Spinal cord (tissue), 9 donors: ENCODE measurements at regions not wholly inside any gene's neighbourhood (a gene's known extent, or its start where the extent isn't known, plus 50 kb on each side); places are given as distances from the start of the nearest gene placed in this dataset.
A peak's percentile ranks its signal among the peaks of the same experiment; 100 is the strongest.
"Not testable (repeated sequence)": the region's sequence is repeated elsewhere in the genome, so short reads cannot be mapped to it uniquely, and the experiment has no call there.

Experiments used
- DNase-seq, 6 donors: peaks; one replicate each; pipeline versions ENCODE4 v3.0.0 to v3.0.0-alpha.2; 2013 to 2015; ENCODE audit warnings: low spot score in 6 of 6, low read depth in 4 of 6
- H3K27ac ChIP-seq: one replicate; pipeline ENCODE4 v1.5.1; 2013; ENCODE audit warnings: low read depth, low read length, control low read depth
- H3K27me3 ChIP-seq: one replicate; pipeline ENCODE4 v1.6.1; 2013; ENCODE audit warnings: low read length; ENCODE audit not compliant: control insufficient read depth, insufficient read depth
- H3K36me3 ChIP-seq: one replicate; pipeline ENCODE4 v1.6.1; 2013; ENCODE audit warnings: low read length; ENCODE audit not compliant: control insufficient read depth, insufficient read depth
- H3K4me1 ChIP-seq: one replicate; pipeline ENCODE4 v1.6.1; 2013; ENCODE audit warnings: low read length; ENCODE audit not compliant: control insufficient read depth, insufficient read depth
- H3K4me3 ChIP-seq: one replicate; pipeline ENCODE4 v1.5.1; 2013; ENCODE audit warnings: low read depth, low read length, control low read depth
- H3K9me3 ChIP-seq: one replicate; pipeline ENCODE4 v1.6.1; 2013; ENCODE audit warnings: low read length; ENCODE audit not compliant: control insufficient read depth, insufficient read depth
- WGBS: methylation state at CpG from one replicate; pipeline ENCODE4 v1.1.5; 2013; ENCODE audit warnings: missing lambda C conversion rate; ENCODE audit not compliant: insufficient coverage; 5-methylcytosine and 5-hydroxymethylcytosine counted together
- donor health status: healthy.

DNA sequence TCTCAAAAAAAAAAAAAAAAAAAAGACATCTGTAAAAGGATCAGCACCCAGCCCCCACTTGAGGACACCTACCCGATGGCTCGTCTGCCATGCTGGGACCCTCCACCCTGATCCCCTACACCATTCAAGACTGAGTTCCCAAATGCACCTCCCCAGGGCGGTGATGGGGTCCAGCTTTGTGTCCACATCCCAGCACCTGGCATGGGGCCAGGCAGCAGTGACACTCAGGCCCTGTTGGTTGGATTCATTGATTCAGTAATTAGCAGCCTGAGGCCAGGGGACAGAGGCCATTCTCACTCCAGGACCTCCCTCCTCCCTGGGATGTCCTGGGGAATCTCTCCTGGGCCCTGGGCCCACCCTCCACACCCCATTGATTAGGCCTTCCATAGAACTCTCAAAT is 88.8 kb upstream of the RUFY1 start:
- H3K4me1 ChIP-seq: no peaks in the 10 kb centered on the region
- 100% methylated on average over 2 of the region's 3 CpGs for WGBS
- H3K36me3 ChIP-seq: no peaks in the 10 kb centered on the region
- H3K27me3 ChIP-seq: no peaks in the 10 kb centered on the region
- H3K27ac ChIP-seq: no peak overlapping the region
- H3K4me3 ChIP-seq: no peak overlapping the region
- H3K9me3 ChIP-seq: no peaks in the 10 kb centered on the region
- DNase-seq: no peak

GRCh38 chr5:179459771-179460170 is 90.6 kb upstream of the RUFY1 start:
- Histone ChIP-seq H3K36me3 (no peaks in the 10 kb centered on the region), H3K4me3 (no peak overlapping the region), H3K9me3 (no peaks in the 10 kb centered on the region), H3K27me3 (no peaks in the 10 kb centered on the region), H3K4me1 (no peaks in the 10 kb centered on the region), H3K27ac (no peak overlapping the region)
- 75% methylated on average over 4 of the region's 10 CpGs for WGBS
- no peak for DNase-seq

- no peak overlapping the region for H3K27ac ChIP-seq
- no peaks in the 10 kb centered on the region for H3K4me1 ChIP-seq
- H3K9me3 ChIP-seq: no peaks in the 10 kb centered on the region
- DNase-seq: no peak
- 97% methylated on average over 5 of the region's 8 CpGs for WGBS
- no peaks in the 10 kb centered on the region for H3K27me3 ChIP-seq
- H3K36me3 ChIP-seq: no peaks in the 10 kb centered on the region
- no peak overlapping the region for H3K4me3 ChIP-seq
Measured at GRCh38 chr5:179457612-179458011, 92.7 kb upstream of the RUFY1 start.

GRCh38 chr5:179456075-179456474 is 94.3 kb upstream of the RUFY1 start:
- H3K36me3 ChIP-seq, H3K9me3 ChIP-seq, DNase-seq, H3K27me3 ChIP-seq, H3K27ac ChIP-seq, H3K4me3 ChIP-seq: not testable (repeated sequence)
- peaks cover 12% of the 10 kb centered on the region for H3K4me1 ChIP-seq
- 91% methylated on average over 10 of the region's 15 CpGs for WGBS

DNA sequence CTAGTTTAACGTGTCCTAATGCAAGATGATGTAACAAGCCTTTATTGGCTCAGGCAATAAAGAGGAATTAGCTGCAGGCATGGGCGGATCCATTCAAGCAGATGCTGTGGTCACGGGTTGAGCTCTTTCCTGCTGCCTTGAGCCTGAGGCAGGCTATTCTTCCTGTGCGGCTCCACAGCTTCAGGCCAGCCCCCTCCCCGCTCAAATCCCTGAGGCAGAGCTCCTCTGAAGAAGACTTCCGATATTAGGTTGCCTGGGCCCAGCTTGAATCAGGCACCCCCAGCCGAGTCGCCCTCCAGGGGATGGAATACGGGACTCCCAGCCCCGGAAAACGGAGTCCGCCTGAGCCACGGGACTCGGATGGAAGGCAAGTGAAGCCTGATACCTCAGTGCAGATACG is 95.0 kb upstream of the RUFY1 start:
- Histone ChIP-seq H3K36me3 (no peaks in the 10 kb centered on the region), H3K4me3 (no peak overlapping the region), H3K9me3 (no peaks in the 10 kb centered on the region), H3K4me1 (peaks cover 17% of the 10 kb centered on the region), H3K27ac (no peak overlapping the region), H3K27me3 (no peaks in the 10 kb centered on the region)
- 83% methylated on average over 15 of the region's 15 CpGs for WGBS
- no peak for DNase-seq

DNA sequence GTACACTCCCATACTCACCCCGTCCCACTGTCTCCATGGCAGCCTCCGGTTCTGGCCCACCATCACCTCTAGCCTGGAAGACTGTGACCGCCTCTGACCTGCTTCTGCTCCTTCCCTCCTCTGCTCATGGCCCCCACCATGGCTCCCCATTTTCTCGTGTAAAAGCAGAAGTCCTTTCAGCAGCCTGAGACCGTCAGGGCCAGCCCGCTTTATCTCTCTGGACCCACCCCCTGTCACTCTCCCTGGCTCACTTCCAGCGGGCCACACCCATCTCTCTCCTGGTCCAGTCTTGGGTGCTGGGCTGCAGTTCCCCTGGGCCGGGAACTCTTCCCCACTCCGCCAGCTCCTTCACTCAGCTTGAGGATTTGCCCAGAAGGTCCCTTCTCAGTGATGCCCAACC is 96.0 kb upstream of the RUFY1 start:
- H3K9me3 ChIP-seq: no peaks in the 10 kb centered on the region
- no peaks in the 10 kb centered on the region for H3K36me3 ChIP-seq

GRCh38 chr5:179453616-179454015 is 96.7 kb upstream of the RUFY1 start:
- no peaks in the 10 kb centered on the region for H3K36me3 ChIP-seq
- H3K4me1 ChIP-seq: peaks cover 17% of the 10 kb centered on the region
- no peak for DNase-seq
- WGBS: 88% methylated on average over 7 of the region's 7 CpGs
- H3K9me3 ChIP-seq: no peaks in the 10 kb centered on the region
- no peaks in the 10 kb centered on the region for H3K27me3 ChIP-seq
- H3K27ac ChIP-seq: no peak overlapping the region
- no peak overlapping the region for H3K4me3 ChIP-seq

More for the DNA sequence above, 96.0 kb upstream of the RUFY1 start:
- Histone ChIP-seq H3K4me1 (peaks cover 17% of the 10 kb centered on the region), H3K27me3 (no peaks in the 10 kb centered on the region), H3K4me3 (no peak overlapping the region), H3K27ac (no peak overlapping the region)
- 87% methylated on average over 9 of the region's 9 CpGs for WGBS
- DNase-seq: no peak

GRCh38 chr5:179452356-179453230 is 97.8 kb upstream of the RUFY1 start:
- no peaks in the 10 kb centered on the region for H3K9me3 ChIP-seq
- no peak overlapping the region for H3K27ac ChIP-seq
- no peak overlapping the region for H3K4me3 ChIP-seq
- no peaks in the 10 kb centered on the region for H3K36me3 ChIP-seq
- 91% methylated on average over 19 of the region's 20 CpGs for WGBS
- H3K4me1 ChIP-seq: peaks cover 17% of the 10 kb centered on the region
- no peaks in the 10 kb centered on the region for H3K27me3 ChIP-seq
- DNase-seq: no peak

GRCh38 chr5:179451828-179452196 is 98.5 kb upstream of the RUFY1 start:
- Histone ChIP-seq H3K27me3 (no peaks in the 10 kb centered on the region), H3K4me1 (peaks cover 17% of the 10 kb centered on the region), H3K36me3 (no peaks in the 10 kb centered on the region), H3K9me3 (no peaks in the 10 kb centered on the region), H3K27ac (no peak overlapping the region), H3K4me3 (no peak overlapping the region)
- DNase-seq: no peak
- WGBS: 55% methylated on average over 4 of the region's 4 CpGs

DNA sequence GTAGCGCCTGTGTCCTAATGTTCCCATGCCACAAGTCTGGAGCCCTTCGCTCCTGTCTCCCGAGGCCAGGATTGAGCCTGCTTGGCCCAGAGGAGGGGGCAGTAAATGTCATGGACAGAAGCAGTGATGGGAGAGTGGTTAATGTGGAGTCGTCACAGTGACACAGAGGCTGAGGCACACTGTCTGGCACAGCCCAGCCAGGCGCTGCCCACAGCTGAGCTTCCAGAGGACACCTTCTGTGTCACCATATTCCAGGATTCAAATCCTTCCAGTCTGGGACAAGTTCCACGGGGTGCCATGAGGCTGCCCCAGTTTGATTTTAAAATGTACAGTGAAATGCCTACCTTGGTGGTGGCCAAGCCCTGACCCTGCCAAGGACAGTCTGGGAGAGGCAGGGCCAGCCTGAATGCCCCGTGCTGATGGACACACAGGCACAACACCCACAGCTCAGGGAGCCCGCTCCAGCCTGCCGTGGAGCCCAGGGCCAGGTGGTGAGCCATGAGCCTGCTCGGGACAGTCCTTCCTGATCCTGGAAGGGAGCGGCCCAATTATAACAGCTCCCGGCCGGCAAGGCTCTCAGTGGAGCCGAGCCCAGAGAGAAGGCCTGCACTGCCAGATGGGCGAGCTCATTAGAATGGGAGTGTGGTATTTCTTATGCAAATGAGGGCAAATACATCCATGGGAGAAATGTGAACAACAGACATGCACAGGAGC is 99.1 kb upstream of the RUFY1 start:
- Histone ChIP-seq H3K27ac (no peak overlapping the region), H3K27me3 (no peaks in the 10 kb centered on the region), H3K4me1 (peaks cover 17% of the 10 kb centered on the region), H3K36me3 (no peaks in the 10 kb centered on the region), H3K9me3 (no peaks in the 10 kb centered on the region), H3K4me3 (no peak overlapping the region)
- DNase-seq: peak in 3 of 6 donors; percentile 12 to 89 (median 77)
- WGBS: 61% methylated on average over 14 of the region's 15 CpGs
